Ovary (tissue), 3 donors: ENCODE measurements at regions not wholly inside any gene's neighbourhood (a gene's known extent, or its start where the extent isn't known, plus 50 kb on each side); places are given as distances from the start of the nearest gene placed in this dataset.

ENCODE experiments used
- EP300 ChIP-seq: sonication (generic); formaldehyde crosslinking; IDR thresholded peaks from one replicate; pipeline ENCODE4 v1.6.1; 2017; ENCODE audit warnings: antibody characterized with exemption
- POLR2A ChIP-seq: fragments of 450-650 bp; IDR thresholded peaks from one replicate; pipeline ENCODE4 v1.6.1; 2017; ENCODE audit warnings: antibody characterized with exemption, mild to moderate bottlenecking, moderate library complexity
- TF ChIP-seq, protein P1 (sequence below), 3 donors: fragments of 450-650 bp in 2 of 3; fragments of 200-600 bp in 1 of 3; IDR thresholded peaks; one replicate each; pipeline versions ENCODE4 v1.5.1 to v1.8.0; 2016 to 2022; ENCODE audit warnings: antibody characterized with exemption in 3 of 3, mild to moderate bottlenecking in 1 of 3
- donor health status: DM: no; HTN: no; CAD: no.

DNA sequence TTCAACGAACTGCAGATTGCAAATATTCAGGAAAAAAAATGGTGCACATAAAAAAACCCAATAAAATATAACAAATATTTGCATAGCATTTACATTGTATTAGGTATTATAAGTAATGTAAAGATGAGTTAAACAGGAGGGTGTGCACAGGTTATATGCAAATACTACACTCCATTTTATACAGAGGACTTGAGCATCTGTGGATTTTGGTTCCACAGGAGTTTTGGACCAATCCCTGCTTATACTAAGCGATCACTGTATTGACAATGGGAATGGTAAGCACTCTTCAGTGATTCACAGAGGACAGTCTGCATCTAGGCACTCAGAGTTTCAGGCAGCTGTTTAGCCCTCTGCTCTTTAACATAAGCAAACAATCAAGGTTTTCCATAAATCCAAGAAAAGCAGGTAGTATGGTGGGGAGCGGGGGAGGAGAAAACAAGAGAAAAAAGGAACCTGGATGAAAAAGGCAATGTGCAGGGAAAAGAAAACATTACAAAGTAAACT lies 206.0 kb upstream of the PARD3B start:
- TF ChIP-seq POLR2A (no peak), EP300 (no peak)
- TF ChIP-seq, protein P1, sequence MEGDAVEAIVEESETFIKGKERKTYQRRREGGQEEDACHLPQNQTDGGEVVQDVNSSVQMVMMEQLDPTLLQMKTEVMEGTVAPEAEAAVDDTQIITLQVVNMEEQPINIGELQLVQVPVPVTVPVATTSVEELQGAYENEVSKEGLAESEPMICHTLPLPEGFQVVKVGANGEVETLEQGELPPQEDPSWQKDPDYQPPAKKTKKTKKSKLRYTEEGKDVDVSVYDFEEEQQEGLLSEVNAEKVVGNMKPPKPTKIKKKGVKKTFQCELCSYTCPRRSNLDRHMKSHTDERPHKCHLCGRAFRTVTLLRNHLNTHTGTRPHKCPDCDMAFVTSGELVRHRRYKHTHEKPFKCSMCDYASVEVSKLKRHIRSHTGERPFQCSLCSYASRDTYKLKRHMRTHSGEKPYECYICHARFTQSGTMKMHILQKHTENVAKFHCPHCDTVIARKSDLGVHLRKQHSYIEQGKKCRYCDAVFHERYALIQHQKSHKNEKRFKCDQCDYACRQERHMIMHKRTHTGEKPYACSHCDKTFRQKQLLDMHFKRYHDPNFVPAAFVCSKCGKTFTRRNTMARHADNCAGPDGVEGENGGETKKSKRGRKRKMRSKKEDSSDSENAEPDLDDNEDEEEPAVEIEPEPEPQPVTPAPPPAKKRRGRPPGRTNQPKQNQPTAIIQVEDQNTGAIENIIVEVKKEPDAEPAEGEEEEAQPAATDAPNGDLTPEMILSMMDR (IDR thresholded peaks at IDR 0.05): no peak
